ENCODE measurements at regions not wholly inside any gene's neighbourhood (a gene's known extent, or its start where the extent isn't known, plus 50 kb on each side); places are given as distances from the start of the nearest gene placed in this dataset.

GRCh38 chr12:19671695-19672094, 232.4 kb downstream of the AEBP2 start:
- no peaks in the 10 kb centered on the region for H4K20me1 ChIP-seq (ENCODE audit: insufficient read depth, low read length)
- no peak for DNase-seq
- H3K4me1 ChIP-seq (ENCODE audit: control insufficient read depth in 1 of 2, insufficient read depth in 2 of 2, low read length in 2 of 2) = no peaks in the 10 kb centered on the region
- no peak overlapping the region for H2AFZ ChIP-seq (ENCODE audit: insufficient read depth, low read depth, low read length, poor library complexity, severe bottlenecking)
- no peaks in the 10 kb centered on the region for H3K79me2 ChIP-seq (ENCODE audit: insufficient read depth, low read length)
- TF ChIP-seq CTCF (IDR thresholded peaks at IDR 0.05) = no peak
- no peaks in the 10 kb centered on the region for H3K36me3 ChIP-seq (replicated peaks in 1 of 2; ENCODE audit: control insufficient read depth in 1 of 2, insufficient read depth in 2 of 2, low read length in 2 of 2)
- H3K9me3 ChIP-seq (replicated peaks in 1 of 2; ENCODE audit: control insufficient read depth in 1 of 2, insufficient read depth in 1 of 2, low read length in 2 of 2) = no peaks in the 10 kb centered on the region
- H3K4me1 Mint-ChIP-seq = no peaks in the 10 kb centered on the region
- no peak overlapping the region for H3K27ac Mint-ChIP-seq
- peaks cover 0 to 7% (median 2%) of the 10 kb centered on the region in 7 donors for H3K9me3 Mint-ChIP-seq
- no peak overlapping the region for H3K27ac ChIP-seq (ENCODE audit: low read depth in 1 of 2, low read length in 2 of 2)
- no peak overlapping the region for H3K9ac ChIP-seq (ENCODE audit: insufficient read depth, low read length, poor library complexity, severe bottlenecking)
- H3K4me2 ChIP-seq (replicated peaks; ENCODE audit: extremely low read depth, low read length, poor library complexity, severe bottlenecking) = no peak overlapping the region
- H3K4me3 ChIP-seq (replicated peaks in 1 of 3; ENCODE audit: low read depth in 2 of 3, low read length in 3 of 3) = no peak overlapping the region
- no peaks in the 10 kb centered on the region for H3K27me3 Mint-ChIP-seq (ENCODE audit: low read depth in 3 of 3)
- intact Hi-C loops (cut with micrococcal nuclease) = no loop called here
- H3K27me3 ChIP-seq (ENCODE audit: control insufficient read depth in 2 of 2, insufficient read depth in 2 of 2, low read length in 2 of 2) = no peaks in the 10 kb centered on the region
- H3K4me3 Mint-ChIP-seq = no peak overlapping the region
- H3K36me3 Mint-ChIP-seq = no peaks in the 10 kb centered on the region

- no peak overlapping the region for H2AFZ ChIP-seq (ENCODE audit: insufficient read depth, low read depth, low read length, poor library complexity, severe bottlenecking)
- no peak for TF ChIP-seq CTCF (IDR thresholded peaks at IDR 0.05)
- peaks cover 0 to 2% (median 0%) of the 10 kb centered on the region in 3 donors for H3K27me3 Mint-ChIP-seq (ENCODE audit: low read depth in 3 of 3)
- H3K79me2 ChIP-seq (ENCODE audit: insufficient read depth, low read length) = no peaks in the 10 kb centered on the region
- no peaks in the 10 kb centered on the region for H3K36me3 ChIP-seq (replicated peaks in 1 of 2; ENCODE audit: control insufficient read depth in 1 of 2, insufficient read depth in 2 of 2, low read length in 2 of 2)
- H3K4me1 Mint-ChIP-seq = no peaks in the 10 kb centered on the region
- H3K4me3 ChIP-seq (replicated peaks in 1 of 3; ENCODE audit: low read depth in 2 of 3, low read length in 3 of 3) = no peak overlapping the region
- no peak overlapping the region for H3K27ac Mint-ChIP-seq
- H3K9ac ChIP-seq (ENCODE audit: insufficient read depth, low read length, poor library complexity, severe bottlenecking) = no peak overlapping the region
- no peak for DNase-seq
- H4K20me1 ChIP-seq (ENCODE audit: insufficient read depth, low read length) = no peaks in the 10 kb centered on the region
- no CpG with 5 or more reads among the region's 3 CpGs for WGBS (ENCODE audit: insufficient coverage)
- no peaks in the 10 kb centered on the region for H3K4me1 ChIP-seq (ENCODE audit: control insufficient read depth in 1 of 2, insufficient read depth in 2 of 2, low read length in 2 of 2)
- no peaks in the 10 kb centered on the region for H3K27me3 ChIP-seq (ENCODE audit: control insufficient read depth in 2 of 2, insufficient read depth in 2 of 2, low read length in 2 of 2)
- H3K9me3 ChIP-seq (replicated peaks in 1 of 2; ENCODE audit: control insufficient read depth in 1 of 2, insufficient read depth in 1 of 2, low read length in 2 of 2) = no peaks in the 10 kb centered on the region
- H3K27ac ChIP-seq (ENCODE audit: low read depth in 1 of 2, low read length in 2 of 2) = no peak overlapping the region
- intact Hi-C loops (cut with micrococcal nuclease) = no loop called here
- H3K9me3 Mint-ChIP-seq = peaks cover 2 to 14% (median 8%) of the 10 kb centered on the region in 7 donors
- no peak overlapping the region for H3K4me2 ChIP-seq (replicated peaks; ENCODE audit: extremely low read depth, low read length, poor library complexity, severe bottlenecking)
- no peak overlapping the region for H3K4me3 Mint-ChIP-seq
- no peaks in the 10 kb centered on the region for H3K36me3 Mint-ChIP-seq
Measured at GRCh38 chr12:19674437-19674836, 235.1 kb downstream of the AEBP2 start.
